Hematopoietic multipotent progenitor cell treated with erythropoietin and hydrocortisone succinate and interleukin-3 and kit ligand, for 17 days (in vitro differentiated cells): ENCODE measurements at regions not wholly inside any gene's neighbourhood (a gene's known extent, or its start where the extent isn't known, plus 50 kb on each side); places are given as distances from the start of the nearest gene placed in this dataset.

ENCODE experiments used
- DNase-seq: peaks from one replicate; pipeline ENCODE4 v3.0.0-alpha.2; 2015; ENCODE audit warnings: low spot score

- no peak for DNase-seq
These were observed 65.1 kb downstream of the SLC4A3 start for GRCh38 chr2:219692521-219692920.

GRCh38 chr2:219695145-219695709 is 67.8 kb downstream of the SLC4A3 start:
- no peak for DNase-seq

GRCh38 chr2:219697811-219698747 is 70.6 kb downstream of the SLC4A3 start:
- DNase-seq = no peak

GRCh38 chr2:219698748-219699439 is 71.5 kb downstream of the SLC4A3 start:
- no peak for DNase-seq

- DNase-seq = no peak
These were observed 72.0 kb downstream of the SLC4A3 start for GRCh38 chr2:219699440-219699821.

- no peak for DNase-seq
These were observed 74.6 kb downstream of the SLC4A3 start for GRCh38 chr2:219701847-219702634.

- no peak for DNase-seq
These were observed 75.5 kb downstream of the SLC4A3 start for GRCh38 chr2:219702796-219703545.

GRCh38 chr2:219704878-219705277 is 77.4 kb downstream of the SLC4A3 start:
- no peak for DNase-seq

GRCh38 chr2:219706823-219707281 is 79.4 kb downstream of the SLC4A3 start:
- DNase-seq = no peak

- no peak for DNase-seq
These were observed 80.3 kb downstream of the SLC4A3 start for GRCh38 chr2:219707496-219708285.

GRCh38 chr2:219709331-219709761 is 81.9 kb downstream of the SLC4A3 start:
- no peak for DNase-seq

GRCh38 chr2:219713110-219713509 is 85.7 kb downstream of the SLC4A3 start:
- DNase-seq = no peak

- no peak for DNase-seq
These were observed 87.4 kb downstream of the SLC4A3 start for GRCh38 chr2:219714681-219715400.

GRCh38 chr2:219718066-219718465 is 90.6 kb downstream of the SLC4A3 start:
- DNase-seq = no peak

- DNase-seq = no peak
These were observed 92.1 kb downstream of the SLC4A3 start for GRCh38 chr2:219719521-219719920.

GRCh38 chr2:219720956-219721355 is 93.5 kb downstream of the SLC4A3 start:
- DNase-seq = no peak

GRCh38 chr2:219722276-219722879 is 94.9 kb downstream of the SLC4A3 start:
- DNase-seq = no peak

GRCh38 chr2:219723311-219723710 is 95.9 kb downstream of the SLC4A3 start:
- no peak for DNase-seq

GRCh38 chr2:219724628-219725027 is 97.2 kb downstream of the SLC4A3 start:
- DNase-seq = no peak
